Colon (tissue), 2 donors: ENCODE measurements at regions not wholly inside any gene's neighbourhood (a gene's known extent, or its start where the extent isn't known, plus 50 kb on each side); places are given as distances from the start of the nearest gene placed in this dataset.
"Not testable (repeated sequence)": the region's sequence is repeated elsewhere in the genome, so short reads cannot be mapped to it uniquely, and the experiment has no call there.

Experiments used
- FAIRE-seq: peaks from 2 replicates; lab custom pipeline; 2012; peaks lifted over from hg19 to GRCh38; lab: Jason Lieb, UNC
- donor health status: control.
- donor health status: control.

DNA sequence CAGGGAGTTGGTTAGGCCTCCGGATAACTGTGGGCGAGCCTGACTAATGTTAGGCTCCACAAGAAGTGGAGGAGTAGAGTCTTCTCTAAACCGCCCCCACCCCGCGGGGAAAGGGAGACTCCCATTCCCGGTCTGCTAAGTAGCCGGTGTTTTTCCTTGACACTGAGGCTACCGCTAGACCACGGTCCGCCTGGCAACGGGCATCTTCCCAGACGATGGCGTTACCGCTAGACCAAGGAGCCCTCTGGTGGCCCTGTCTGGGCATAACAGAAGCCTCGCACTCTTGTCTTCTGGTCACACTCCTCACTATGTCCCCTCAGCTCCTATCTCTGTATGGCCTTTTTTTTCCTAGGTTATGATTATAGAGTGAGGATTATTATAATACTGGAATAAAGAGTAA lies 1410.7 kb downstream of the UQCRFS1 start:
- FAIRE-seq = not testable (repeated sequence)

DNA sequence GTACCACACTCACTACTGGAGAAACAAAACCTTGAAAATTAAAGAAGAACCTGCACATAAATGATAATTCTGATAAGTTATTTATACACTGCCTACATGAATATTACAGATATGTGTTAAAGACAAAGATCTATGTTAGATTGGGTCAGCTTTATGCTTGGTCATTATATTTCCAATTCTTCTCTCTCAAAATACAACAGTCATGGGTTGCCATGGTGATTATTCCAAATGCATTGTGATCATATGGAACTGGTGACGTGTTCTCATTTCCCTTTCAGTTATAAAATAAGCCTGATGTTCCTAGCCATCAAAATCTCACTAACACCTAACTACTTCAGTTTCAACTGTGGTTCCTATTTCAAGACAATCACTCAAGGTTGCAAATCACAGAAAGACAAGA lies 1416.4 kb downstream of the UQCRFS1 start:
- no peak for FAIRE-seq

DNA sequence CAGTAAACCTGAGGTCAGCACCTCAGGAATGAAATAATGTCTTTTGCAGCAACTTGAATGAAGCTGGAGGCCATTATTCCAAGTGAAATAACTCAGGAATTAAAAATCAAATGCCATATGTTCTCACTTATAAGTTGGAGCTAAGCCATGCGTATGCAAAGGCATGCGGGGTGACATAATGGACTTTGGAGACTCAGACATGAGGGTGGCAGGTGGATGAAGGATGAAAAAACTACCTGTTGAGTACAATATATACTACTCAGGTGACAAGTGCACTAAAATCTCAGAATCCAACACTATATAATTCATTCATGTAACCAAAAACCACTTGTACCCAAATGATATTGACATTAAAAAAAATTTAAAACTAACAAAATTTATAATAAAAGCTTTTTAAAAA lies 1416.9 kb downstream of the UQCRFS1 start:
- no peak for FAIRE-seq

DNA sequence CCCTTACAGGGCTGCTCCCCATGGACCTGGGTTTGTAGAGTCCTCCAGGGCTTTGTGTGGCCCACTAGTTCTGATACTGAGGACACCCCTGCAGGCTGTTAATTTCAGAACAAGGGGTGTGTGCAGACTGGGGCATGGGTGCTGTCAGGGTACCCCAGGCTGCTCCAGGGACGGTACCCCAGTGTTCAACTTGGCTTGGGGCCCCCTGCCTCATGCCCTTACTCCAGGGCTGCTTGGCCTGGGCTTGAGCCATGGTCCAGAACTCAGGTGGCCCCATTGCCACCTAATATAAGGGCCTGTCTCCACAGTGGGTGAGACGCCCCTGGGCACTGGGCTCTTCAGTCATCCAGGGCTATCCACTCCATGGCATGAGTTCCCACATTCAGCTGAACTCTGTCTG lies 1417.6 kb downstream of the UQCRFS1 start:
- no peak for FAIRE-seq

DNA sequence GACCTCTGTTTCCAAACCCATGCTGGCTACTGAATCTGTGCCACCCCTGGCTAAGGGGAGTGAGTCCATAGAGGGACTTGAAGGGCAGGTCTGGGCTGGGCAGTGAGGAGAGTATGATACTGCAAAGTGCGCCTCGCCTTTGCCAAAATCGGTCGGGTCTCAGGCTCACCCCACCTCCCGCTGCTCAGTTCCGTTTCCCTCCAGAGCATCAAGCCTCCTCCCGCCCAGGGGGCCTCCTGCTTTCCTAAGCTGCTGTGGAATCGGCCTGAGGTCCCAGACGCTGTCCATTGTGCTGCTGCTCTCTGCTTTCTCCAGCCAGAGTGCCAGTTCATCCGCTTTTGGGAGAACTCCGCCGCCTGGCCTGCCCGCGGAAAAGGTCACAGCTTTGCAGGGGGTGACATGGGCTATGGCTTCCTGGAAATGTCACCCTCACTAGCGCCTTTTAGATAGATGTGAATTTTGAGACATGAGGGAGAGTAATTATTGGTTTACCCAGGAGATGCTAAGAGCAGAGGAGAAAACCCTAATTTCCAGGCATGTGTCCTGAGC lies 1418.4 kb downstream of the UQCRFS1 start:
- FAIRE-seq = no peak

DNA sequence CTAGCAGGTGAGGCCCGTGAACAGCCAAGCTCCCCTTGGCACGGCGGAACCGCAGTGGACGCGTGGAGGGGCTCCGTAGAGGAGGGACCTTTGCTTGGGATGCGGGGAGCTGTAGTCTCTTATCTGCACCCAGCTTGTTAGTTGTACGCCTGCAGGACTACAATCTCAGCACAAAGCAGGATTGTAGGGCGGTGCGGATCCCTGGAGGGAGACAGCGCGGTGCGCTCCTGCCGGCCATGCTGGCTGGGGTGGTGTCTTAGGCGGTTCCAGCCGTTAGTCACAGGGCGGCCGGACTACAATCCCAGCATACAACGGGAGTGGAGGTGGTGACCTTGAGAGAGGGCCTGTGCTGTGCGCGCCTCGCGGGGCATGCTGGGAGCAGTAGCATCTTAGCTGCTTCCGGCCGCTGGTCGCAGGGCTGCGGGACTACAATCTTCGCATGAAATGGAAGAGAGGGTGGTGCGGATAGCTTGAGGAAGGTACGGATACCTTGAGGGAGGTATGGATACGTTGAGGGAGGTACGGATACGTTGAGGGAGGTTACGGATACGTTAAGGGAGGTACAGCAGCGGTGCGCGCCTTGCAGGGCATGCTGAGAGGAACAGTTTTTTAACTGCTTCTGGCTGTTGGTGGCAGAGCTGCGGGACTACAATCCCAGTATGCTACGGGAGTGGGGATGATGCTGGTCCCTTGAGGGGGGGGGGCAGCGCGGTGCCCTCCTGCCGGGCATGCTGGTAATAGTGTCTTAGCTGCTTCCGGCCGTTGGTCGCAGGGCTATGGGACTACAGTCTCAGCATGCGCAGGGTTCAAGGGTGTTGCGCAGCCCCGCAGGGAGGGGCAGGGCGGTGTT lies 1419.1 kb downstream of the UQCRFS1 start:
- peak; percentile 28 for FAIRE-seq

DNA sequence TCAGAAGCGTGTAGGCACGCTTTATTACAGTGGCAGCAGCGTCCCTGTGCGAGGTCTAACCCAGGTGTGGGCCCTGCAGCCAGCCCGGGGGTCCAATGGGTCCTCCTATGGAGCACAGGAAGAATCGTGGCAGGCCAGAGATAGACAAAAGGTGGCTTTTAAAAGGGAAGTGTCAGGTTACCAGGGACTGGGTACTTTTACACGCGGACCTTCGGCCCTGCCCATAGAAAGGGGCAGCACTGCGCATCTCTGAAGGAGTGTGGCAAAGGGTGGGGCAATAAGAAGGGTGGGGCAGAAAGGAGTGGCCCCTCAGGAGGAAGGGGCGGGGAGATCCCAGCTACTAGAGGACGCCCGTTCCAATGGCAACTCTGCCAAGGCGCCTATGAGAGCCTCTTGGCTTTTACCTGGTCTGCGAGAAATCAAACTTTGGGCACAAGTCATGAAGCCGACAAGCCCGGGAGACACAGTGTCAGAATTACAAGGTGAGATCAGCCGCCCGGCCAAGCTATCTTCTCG lies 1419.8 kb downstream of the UQCRFS1 start:
- no peak for FAIRE-seq

DNA sequence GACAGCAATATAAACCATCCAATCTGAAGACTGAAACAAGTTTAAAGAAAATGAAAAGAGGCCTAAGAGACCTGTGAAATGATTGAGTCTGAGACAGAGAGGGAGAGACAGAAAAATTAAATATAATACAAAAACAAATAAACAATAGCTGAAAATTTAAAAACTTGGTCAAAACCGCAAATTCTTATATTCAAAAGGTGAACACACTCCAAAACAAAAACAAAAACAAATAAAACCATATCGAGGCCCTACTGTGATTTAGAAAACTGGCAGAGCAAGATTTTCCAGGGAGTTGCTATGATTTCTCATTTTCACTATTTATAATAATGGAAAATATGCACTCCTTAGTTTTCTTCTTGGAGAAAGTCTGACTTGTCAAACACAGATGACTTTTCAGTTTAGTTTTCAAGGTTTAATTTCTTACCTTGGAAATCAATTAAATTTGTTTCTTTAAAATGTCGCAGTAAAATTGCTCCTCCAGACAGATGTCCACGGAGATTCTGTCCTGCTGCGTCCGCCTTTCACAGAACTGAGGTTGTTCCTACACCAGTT lies 1420.3 kb downstream of the UQCRFS1 start:
- FAIRE-seq = no peak

DNA sequence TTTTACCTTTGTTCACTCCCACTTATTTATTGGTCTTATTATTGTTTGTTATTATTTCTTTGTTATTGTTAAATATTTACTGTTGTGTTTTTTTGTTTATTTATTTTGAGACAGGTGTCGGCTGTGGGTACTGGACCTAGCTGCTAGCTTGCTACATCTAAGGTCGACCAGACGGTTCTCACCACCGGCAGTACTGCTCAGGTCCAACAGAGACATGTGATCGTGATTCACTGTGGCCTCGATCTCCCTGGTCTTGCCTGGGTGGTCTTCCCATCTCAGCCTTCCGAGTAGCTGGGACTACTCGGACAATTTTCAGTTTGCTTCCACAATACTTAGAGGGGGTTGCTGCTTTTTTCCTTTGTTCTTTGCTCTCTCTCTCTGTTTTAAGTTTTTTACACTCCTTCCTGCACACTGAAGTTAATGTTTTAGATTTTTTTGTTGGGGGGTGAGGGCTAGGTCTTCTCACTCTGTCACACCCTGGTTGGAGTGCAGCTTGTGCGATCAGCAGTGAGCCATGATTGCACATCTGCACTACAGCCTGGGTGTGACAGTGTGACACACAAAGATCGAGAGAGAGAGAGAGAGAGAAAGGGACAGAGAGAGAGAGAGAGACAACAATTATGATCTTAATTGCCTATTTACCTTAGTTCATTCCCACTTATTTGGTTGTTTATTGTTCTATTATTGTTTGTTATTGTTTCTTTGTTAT lies 1432.4 kb downstream of the UQCRFS1 start:
- FAIRE-seq = no peak

DNA sequence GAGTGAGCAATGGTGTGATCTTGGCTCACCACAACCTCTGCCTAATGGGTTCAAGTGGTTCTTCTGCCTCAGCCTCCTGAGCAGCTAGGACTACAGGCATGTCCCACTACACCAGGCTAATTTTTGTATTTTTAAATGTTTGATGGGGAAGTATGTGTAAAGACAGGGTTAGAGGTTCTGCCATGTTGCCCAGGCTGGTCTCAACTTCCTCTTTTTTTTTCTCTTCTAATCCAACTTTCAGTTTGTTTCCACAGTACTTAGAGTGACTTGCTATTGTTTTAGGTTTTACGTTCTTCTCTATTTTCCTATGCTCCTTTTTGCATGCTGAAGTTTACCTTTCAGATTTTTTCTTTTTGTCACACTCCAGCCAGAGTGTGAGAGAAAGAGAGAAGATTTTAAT lies 1433.0 kb downstream of the UQCRFS1 start:
- FAIRE-seq = no peak

DNA sequence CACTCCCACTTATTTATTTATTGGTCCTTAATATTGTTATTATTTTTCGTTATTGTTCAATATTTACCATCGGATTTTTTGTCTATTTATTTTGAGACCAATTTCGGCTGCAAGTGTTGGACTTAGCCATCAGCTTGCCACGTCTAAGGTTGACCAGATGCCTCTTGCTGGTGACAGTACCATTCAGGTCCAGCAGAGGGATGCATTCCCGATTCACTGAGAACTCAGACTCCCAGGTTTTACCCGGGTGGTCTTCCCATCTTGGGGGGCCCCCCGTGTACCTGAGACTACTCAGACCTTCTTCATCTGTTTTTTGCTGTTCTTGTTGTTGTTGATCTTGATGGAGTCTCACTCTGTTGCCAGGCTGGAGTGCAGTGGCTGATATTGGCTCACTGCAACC lies 1435.2 kb downstream of the UQCRFS1 start:
- no peak for FAIRE-seq

DNA sequence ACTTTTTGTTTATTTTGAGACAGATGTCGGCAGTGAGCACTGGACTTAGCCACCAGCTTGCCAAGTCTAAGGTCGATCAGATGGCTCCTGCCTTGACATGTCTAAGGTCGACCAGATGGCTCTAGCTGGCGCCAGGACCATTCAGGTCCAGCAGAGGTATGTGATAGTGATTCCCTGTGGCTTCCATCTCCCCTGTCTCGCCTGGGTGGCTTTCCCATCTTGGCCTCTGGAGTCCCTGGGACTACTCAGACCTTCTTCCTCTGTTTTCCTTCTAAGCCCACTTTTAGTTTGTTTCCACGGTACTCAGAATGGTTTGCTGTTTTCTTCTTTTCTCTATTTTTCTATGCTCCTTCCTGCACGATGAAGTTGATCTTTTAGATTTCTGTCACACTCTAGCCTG lies 1435.7 kb downstream of the UQCRFS1 start:
- FAIRE-seq = no peak

DNA sequence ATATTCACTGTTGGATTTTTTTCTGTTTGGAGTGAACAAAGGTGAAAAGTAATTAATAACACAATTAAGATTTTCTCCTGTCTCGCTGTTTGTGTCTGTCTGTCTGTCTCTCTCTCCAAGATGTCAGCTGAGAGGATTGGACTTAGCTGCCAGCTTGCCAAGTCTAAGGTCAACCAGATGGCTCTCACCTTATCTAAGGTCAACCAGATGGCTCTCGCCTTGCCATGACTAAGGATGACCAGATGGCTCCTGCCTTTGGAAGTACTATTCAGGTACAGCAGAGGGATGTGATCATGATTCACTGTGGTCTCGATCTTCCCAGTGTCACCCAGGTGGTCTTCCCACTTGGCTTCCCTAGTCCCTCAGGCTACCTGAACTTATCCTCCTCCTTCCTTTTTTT lies 1436.4 kb downstream of the UQCRFS1 start:
- no peak for FAIRE-seq

DNA sequence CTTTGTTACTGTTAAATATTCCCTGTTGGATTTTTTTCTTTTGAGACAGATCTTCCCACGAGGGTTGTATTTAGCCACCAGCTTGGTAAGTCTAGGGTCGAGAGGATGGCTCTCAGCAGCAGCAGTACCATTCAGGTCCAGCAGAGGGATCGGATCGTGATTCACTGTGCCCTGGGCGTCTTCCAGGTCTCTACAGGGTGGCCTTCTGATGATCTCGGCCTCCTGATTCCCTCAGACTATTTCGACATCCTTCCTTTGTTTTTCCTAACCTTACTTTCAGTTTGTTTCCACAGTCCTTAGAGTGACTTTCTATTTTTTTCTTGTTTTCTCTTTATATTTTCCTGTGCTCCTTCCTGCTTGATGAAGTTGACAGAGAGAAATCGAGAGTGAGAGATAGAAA lies 1436.9 kb downstream of the UQCRFS1 start:
- FAIRE-seq = no peak

DNA sequence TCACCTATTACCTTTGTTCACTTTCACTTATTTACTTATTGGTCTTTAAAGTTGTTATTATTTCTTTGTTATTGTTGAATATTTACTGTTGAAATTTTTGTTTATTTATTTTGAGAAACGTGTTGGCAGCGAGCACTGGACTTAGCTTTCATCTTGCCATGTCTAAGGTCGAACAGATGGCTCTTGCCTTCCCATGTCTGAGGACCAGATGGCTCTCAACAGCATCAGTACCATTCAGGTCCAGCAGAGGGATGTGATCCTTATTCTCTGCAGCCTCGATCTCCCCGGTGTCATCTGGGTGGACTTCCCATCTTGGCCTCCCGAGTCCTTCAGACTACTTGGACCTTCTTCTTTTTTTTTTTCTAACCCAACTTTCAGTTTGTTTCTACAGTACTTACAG lies 1437.6 kb downstream of the UQCRFS1 start:
- no peak for FAIRE-seq

DNA sequence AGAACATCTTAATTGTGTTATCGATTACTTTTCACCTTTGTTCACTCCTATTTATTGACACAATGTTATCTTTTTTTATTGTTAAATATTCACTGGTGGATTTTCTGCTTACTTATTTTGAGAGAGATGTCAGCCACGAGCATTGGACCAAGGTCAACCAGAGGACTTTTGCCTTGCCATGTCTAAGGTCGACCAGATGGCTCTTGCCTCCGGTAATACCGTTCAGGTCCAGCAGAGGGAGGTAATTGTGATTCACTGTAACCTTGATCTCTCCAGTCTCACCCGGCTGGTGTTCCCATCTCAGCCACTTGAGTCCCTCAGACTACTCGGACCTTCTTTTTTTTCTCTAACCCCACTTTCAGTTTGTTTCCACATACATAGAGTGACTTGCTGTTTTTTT lies 1438.1 kb downstream of the UQCRFS1 start:
- no peak for FAIRE-seq

DNA sequence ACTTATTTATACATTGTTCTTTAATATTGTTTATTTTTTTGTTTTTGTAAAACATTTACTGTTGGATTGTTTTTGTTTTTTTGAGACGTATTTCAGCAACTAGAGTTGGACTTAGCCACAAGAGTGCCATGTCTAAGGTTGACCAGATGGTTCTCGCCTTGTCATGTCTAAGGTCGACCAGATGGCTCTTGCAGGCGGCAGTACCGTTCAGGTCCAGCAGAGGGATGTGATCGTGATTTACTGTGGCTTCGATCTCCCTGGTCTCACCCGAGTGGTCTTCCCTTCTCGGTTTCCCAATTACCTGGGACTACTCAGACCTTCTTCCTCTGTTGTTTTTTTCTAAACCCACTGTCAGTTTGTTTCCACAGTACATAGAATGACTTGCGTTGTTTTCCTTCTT lies 1438.6 kb downstream of the UQCRFS1 start:
- no peak for FAIRE-seq

DNA sequence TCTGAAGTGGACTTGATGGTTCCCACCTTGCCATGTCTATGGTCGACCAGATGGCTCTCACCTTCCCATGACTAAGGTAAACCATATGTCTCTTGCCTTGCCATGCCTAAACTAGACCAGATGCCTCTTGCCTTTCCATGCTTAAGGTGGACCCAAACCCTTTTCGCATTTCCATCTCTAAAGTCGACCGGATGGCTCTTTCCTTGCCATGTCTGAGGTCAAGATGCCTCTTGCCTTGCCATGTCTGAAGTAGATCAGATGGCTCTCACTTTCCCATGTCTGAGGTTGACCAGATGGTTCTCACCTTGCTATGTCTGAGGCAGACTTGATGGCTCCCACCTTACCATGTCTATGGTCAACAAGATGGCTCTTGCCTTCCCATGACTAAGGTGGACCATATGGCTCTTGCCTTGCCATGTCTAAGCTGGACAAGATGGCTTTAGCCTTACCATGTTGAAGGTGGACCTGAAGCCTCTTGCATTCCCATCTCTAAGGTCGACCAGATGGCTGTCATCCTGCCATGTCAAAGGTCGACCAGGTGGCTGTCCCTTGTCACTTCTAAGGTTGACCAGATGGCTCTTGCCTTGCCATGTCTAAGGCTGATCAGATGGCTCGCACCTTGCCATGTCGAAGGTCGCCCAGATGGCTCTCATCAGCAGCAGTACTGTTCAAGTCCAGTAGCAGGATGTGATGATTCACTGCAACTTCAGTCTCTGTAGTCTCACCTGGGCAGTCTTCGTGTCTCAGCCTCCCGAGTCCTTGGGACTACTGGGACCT lies 1439.4 kb downstream of the UQCRFS1 start:
- FAIRE-seq = no peak

DNA sequence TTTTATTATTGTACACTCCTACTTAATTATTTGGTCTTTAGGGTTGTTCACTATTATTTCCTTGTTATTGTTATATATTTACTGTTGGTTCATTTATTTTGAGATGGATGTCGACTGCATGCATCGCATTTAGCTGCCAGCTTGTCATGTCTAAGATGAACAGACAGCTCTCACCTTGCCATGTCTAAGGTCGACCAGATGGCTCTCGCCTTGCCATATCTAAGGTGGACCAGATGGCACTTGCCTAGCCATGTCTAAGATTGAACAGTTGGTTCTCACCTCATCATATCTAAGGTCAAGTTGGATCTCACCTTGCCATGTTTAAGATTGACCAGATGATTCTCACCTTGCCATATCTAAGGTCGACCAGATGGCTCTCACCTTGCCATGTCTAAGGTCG lies 1440.9 kb downstream of the UQCRFS1 start:
- no peak for FAIRE-seq

DNA sequence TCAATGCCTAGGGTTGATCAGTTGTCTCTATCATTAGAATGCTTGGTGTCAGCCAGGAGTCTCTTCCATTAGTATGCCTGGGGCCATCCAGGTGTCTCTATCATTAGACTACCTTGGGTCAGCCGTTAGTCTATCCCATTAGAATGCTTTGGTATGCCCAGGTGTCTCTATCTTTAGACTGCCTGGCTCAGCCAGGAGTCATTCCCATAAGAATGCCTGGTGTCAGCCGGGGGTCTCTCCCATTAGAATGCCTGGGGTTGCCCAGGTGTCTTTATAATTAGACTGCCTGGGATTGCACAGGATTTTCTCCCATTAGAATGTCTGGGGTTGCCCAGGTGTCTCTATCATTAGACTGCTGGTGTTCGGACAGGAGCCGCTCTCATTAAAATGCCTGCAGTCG lies 1442.9 kb downstream of the UQCRFS1 start:
- FAIRE-seq = no peak

DNA sequence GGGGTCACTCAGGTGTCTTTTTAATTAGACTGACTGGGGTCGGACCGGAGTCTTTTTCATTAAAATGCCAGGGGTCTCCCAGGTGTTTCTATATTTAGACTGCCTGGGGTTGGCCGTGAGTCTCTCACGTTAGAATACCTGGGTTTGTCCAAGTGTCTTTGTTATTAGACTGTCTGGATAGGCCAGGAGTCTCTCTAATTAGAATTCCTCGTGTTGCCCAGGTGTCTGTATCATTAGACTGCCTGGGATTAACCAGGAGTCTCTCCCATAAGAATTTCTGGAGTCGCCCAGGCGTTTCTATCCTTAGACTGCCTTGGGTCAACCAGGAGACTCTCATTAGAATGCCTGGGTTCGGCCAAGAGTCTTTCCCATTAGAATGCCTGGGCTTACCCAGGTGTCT lies 1445.7 kb downstream of the UQCRFS1 start:
- no peak for FAIRE-seq
